ENCODE measurements at regions not wholly inside any gene's neighbourhood (a gene's known extent, or its start where the extent isn't known, plus 50 kb on each side); places are given as distances from the start of the nearest gene placed in this dataset.

DNA sequence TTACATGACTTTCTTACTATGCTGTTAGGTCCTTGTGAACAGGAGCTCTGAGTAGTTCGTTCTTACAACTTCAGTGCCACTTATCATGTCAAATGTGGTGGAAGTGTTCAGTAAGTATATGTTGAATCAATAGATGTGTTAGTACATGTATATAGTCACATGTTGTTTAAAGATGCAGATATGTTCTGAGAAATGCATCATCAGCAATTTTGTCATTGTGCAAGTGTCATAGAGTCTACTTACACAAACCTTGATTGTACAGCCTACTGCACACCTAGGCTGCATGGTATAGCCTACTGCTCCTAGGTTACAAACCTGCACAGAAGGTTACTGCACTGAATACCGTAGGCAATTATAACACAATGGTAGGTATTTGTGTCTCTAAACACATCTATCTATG, 174.8 kb downstream of the GPR37 start:
- TF ChIP-seq POLR2AphosphoS5 (IDR thresholded peaks at IDR 0.05; ENCODE audit: low read depth, low read length) (no peak), POLR2A (IDR thresholded peaks at IDR 0.05; ENCODE audit: low read depth, low read length) (no peak), TAF1 (IDR thresholded peaks at IDR 0.05; ENCODE audit: low read depth, low read length) (no peak), SPI1 (IDR thresholded peaks at IDR 0.05; ENCODE audit: low read depth, low read length) (no peak), POU2F2 (IDR thresholded peaks at IDR 0.05; ENCODE audit: low read depth, low read length) (no peak)
